Esophagus squamous epithelium (tissue), 5 donors: ENCODE measurements at regions not wholly inside any gene's neighbourhood (a gene's known extent, or its start where the extent isn't known, plus 50 kb on each side); places are given as distances from the start of the nearest gene placed in this dataset.

Experiments
- DNase-seq: peaks from one replicate; lab custom pipeline; 2025; lab: John Stamatoyannopoulos, UW
- H3K27ac ChIP-seq, 4 donors: fragments of 200-600 bp; sonication (generic); one replicate each; pipeline ENCODE4 v1.5.1; 2016 to 2019; ENCODE audit warnings: mild to moderate bottlenecking in 1 of 4
- H3K27me3 ChIP-seq, 4 donors: fragments of 200-600 bp; sonication (generic); 1 replicate in 3 of 4; 2 replicates in 1 of 4; pipeline versions ENCODE4 v1.5.1 to v1.6.0; 2017 to 2021; ENCODE audit warnings: antibody characterized with exemption in 1 of 4
- H3K36me3 ChIP-seq, 3 donors: fragments of 200-600 bp; sonication (generic); one replicate each; pipeline ENCODE4 v1.5.1; 2016 to 2019
- H3K4me1 ChIP-seq, 3 donors: fragments of 200-600 bp; sonication (generic); one replicate each; pipeline ENCODE4 v1.5.1; 2017 to 2019
- H3K4me3 ChIP-seq, 4 donors: fragments of 200-600 bp; sonication (generic); 1 replicate in 3 of 4; 2 replicates in 1 of 4; pipeline ENCODE4 v1.5.1; 2016 to 2019; ENCODE audit warnings: mild to moderate bottlenecking in 2 of 4, moderate library complexity in 1 of 4
- H3K9me3 ChIP-seq, 3 donors: fragments of 200-600 bp; sonication (generic); one replicate each; pipeline ENCODE4 v1.5.1; 2016 to 2019
- POLR2A ChIP-seq, 4 donors: fragments of 450-650 bp; IDR thresholded peaks; one replicate each; pipeline ENCODE4 v1.6.1; 2017; ENCODE audit warnings: antibody characterized with exemption in 4 of 4, mild to moderate bottlenecking in 4 of 4, moderate library complexity in 3 of 4
- WGBS, 2 donors: methylation state at CpG; one replicate each; pipeline ENCODE4 v1.1.5; 2018; 5-methylcytosine and 5-hydroxymethylcytosine counted together
- intact Hi-C: fragments of 100-400 bp; cut with DNase I; formaldehyde crosslinking; loops from one replicate; pipeline ENCODE4 v1.15.0; 2022
- TF ChIP-seq, protein P1 (sequence below), 6 experiments: fragments of 450-650 bp in 4 of 6; fragments of 200-600 bp in 2 of 6; sonication (generic) in 2 of 6; IDR thresholded peaks; one replicate each; pipeline ENCODE4 v1.5.1; 2016 to 2019; ENCODE audit warnings: antibody characterized with exemption in 6 of 6, mild to moderate bottlenecking in 4 of 6, moderate library complexity in 4 of 6
- donor health status: DM: yes; HTN: yes; CAD: no.

- DNase-seq = no peak
- Histone ChIP-seq H3K27ac (no peak overlapping the region), H3K4me1 (no peaks in the 10 kb centered on the region), H3K4me3 (no peak overlapping the region), H3K36me3 (no peaks in the 10 kb centered on the region), H3K27me3 (no peaks in the 10 kb centered on the region), H3K9me3 (no peaks in the 10 kb centered on the region)
- 88% methylated on average over 8 to 9 of the region's 9 CpGs for WGBS, 2 donors
- intact Hi-C loops = no loop called here
- TF ChIP-seq, protein P1, sequence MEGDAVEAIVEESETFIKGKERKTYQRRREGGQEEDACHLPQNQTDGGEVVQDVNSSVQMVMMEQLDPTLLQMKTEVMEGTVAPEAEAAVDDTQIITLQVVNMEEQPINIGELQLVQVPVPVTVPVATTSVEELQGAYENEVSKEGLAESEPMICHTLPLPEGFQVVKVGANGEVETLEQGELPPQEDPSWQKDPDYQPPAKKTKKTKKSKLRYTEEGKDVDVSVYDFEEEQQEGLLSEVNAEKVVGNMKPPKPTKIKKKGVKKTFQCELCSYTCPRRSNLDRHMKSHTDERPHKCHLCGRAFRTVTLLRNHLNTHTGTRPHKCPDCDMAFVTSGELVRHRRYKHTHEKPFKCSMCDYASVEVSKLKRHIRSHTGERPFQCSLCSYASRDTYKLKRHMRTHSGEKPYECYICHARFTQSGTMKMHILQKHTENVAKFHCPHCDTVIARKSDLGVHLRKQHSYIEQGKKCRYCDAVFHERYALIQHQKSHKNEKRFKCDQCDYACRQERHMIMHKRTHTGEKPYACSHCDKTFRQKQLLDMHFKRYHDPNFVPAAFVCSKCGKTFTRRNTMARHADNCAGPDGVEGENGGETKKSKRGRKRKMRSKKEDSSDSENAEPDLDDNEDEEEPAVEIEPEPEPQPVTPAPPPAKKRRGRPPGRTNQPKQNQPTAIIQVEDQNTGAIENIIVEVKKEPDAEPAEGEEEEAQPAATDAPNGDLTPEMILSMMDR (IDR thresholded peaks at IDR 0.05) = no peak
- no peak for TF ChIP-seq POLR2A (IDR thresholded peaks at IDR 0.05)
Measured at GRCh38 chr5:68738236-68738635, 355.6 kb upstream of the SLC30A5 start.

- WGBS, 2 donors = 97 to 100% methylated on average over 1 to 4 of the region's 4 CpGs
- Histone ChIP-seq H3K27me3 (no peaks in the 10 kb centered on the region), H3K36me3 (no peaks in the 10 kb centered on the region), H3K4me1 (no peaks in the 10 kb centered on the region), H3K9me3 (no peaks in the 10 kb centered on the region), H3K27ac (no peak overlapping the region), H3K4me3 (no peak overlapping the region)
- TF ChIP-seq, protein P1 (IDR thresholded peaks at IDR 0.05) = no peak
- TF ChIP-seq POLR2A (IDR thresholded peaks at IDR 0.05) = no peak
- intact Hi-C loops = no loop called here
- DNase-seq = no peak
Measured at GRCh38 chr5:68738841-68739240, 355.0 kb upstream of the SLC30A5 start.

- TF ChIP-seq POLR2A (IDR thresholded peaks at IDR 0.05) = no peak
- TF ChIP-seq, protein P1 (IDR thresholded peaks at IDR 0.05) = no peak
- no peaks in the 10 kb centered on the region for H3K4me1 ChIP-seq
- no peak overlapping the region for H3K4me3 ChIP-seq
- H3K27ac ChIP-seq = no peak overlapping the region
- H3K27me3 ChIP-seq = no peaks in the 10 kb centered on the region
- intact Hi-C loops = no loop called here
- no peaks in the 10 kb centered on the region for H3K36me3 ChIP-seq
- no peaks in the 10 kb centered on the region for H3K9me3 ChIP-seq
- WGBS, 2 donors = 71 to 89% methylated on average over 5 of the region's 5 CpGs
- DNase-seq = no peak
Measured at GRCh38 chr5:68739752-68740151, 354.1 kb upstream of the SLC30A5 start.

GRCh38 chr5:68740226-68740910 lies 353.4 kb upstream of the SLC30A5 start:
- Histone ChIP-seq H3K9me3 (no peaks in the 10 kb centered on the region), H3K27me3 (no peaks in the 10 kb centered on the region), H3K36me3 (no peaks in the 10 kb centered on the region), H3K4me1 (no peaks in the 10 kb centered on the region), H3K27ac (no peak overlapping the region), H3K4me3 (no peak overlapping the region)
- intact Hi-C loops = no loop called here
- WGBS, 2 donors = 82 to 87% methylated on average over 6 of the region's 6 CpGs
- no peak for TF ChIP-seq POLR2A (IDR thresholded peaks at IDR 0.05)
- TF ChIP-seq, protein P1 (IDR thresholded peaks at IDR 0.05) = no peak
- no peak for DNase-seq

DNA sequence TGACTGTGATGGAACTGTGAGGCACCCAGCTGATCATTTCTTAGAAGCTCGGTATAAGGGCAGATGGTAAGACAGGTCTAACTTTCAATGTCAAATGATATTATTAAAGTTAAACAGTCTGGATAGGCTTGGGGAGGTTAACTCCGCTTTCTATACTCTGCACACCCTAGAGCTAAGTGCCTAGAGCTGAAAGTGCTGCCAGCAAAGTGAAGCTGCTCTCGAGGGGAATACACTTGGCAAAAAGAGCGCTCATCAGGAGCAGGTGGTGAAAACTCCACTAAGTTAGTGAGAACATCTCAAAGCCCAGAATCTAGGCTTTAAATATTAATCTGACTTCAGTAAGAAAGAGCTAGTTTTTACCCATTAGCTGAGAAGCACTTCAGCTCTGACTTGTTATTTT lies 349.6 kb upstream of the SLC30A5 start:
- 78 to 86% methylated on average over 4 of the region's 4 CpGs for WGBS, 2 donors
- H3K9me3 ChIP-seq = no peaks in the 10 kb centered on the region

More for the DNA sequence above, 349.6 kb upstream of the SLC30A5 start:
- H3K27me3 ChIP-seq = peaks cover 0 to 3% (median 0%) of the 10 kb centered on the region in 4 donors
- intact Hi-C loops = no loop called here
- DNase-seq = no peak
- no peaks in the 10 kb centered on the region for H3K4me1 ChIP-seq
- no peaks in the 10 kb centered on the region for H3K36me3 ChIP-seq
- TF ChIP-seq, protein P1 (IDR thresholded peaks at IDR 0.05) = no peak
- no peak for TF ChIP-seq POLR2A (IDR thresholded peaks at IDR 0.05)
- no peak overlapping the region for H3K4me3 ChIP-seq
- no peak overlapping the region for H3K27ac ChIP-seq
